ENCODE measurements at regions not wholly inside any gene's neighbourhood (a gene's known extent, or its start where the extent isn't known, plus 50 kb on each side); places are given as distances from the start of the nearest gene placed in this dataset.

- no peak for DNase-seq (ENCODE audit: extremely low read depth in 1 of 2, low read depth in 1 of 2)
Measured at GRCh38 chr13:106621833-106622232, 53.9 kb upstream of the ARGLU1 start.

GRCh38 chr13:106619688-106620555 lies 52.0 kb upstream of the ARGLU1 start:
- no peak for DNase-seq (ENCODE audit: extremely low read depth in 1 of 2, low read depth in 1 of 2)
